Progenitor cell of endocrine pancreas (in vitro differentiated cells): ENCODE measurements at regions not wholly inside any gene's neighbourhood (a gene's known extent, or its start where the extent isn't known, plus 50 kb on each side); places are given as distances from the start of the nearest gene placed in this dataset.

Experiments used
- DNase-seq: peaks from one replicate; pipeline ENCODE4 v3.0.0; 2021; ENCODE audit warnings: low spot score; ENCODE audit not compliant: unreplicated experiment
- H3K27ac Mint-ChIP-seq: 2 replicates; pipeline ENCODE4 v1.8.0; 2021; ENCODE audit warnings: mild to moderate bottlenecking, moderate library complexity, mixed read lengths
- H3K27me3 Mint-ChIP-seq: 2 replicates; pipeline ENCODE4 v1.8.0; 2021; ENCODE audit warnings: mixed read lengths
- H3K36me3 Mint-ChIP-seq: 2 replicates; pipeline ENCODE4 v1.8.0; 2022; ENCODE audit warnings: mixed read lengths; ENCODE audit not compliant: insufficient read depth
- H3K4me1 Mint-ChIP-seq: 2 replicates; pipeline ENCODE4 v1.8.0; 2021; ENCODE audit warnings: low read depth, mixed read lengths
- H3K4me3 Mint-ChIP-seq: 2 replicates; pipeline ENCODE4 v1.8.0; 2021; ENCODE audit warnings: low read depth, mild to moderate bottlenecking, moderate library complexity, mixed read lengths
- H3K9me3 Mint-ChIP-seq: 2 replicates; pipeline ENCODE4 v1.8.0; 2021; ENCODE audit warnings: low read depth, mixed read lengths
- TF ChIP-seq, protein P1 (sequence below): fragments of 200-600 bp; sonication (generic); IDR thresholded peaks from one replicate; pipeline ENCODE4 v1.5.0; 2021; ENCODE audit warnings: antibody characterized with exemption, mild to moderate bottlenecking; ENCODE audit not compliant: unreplicated experiment

DNA sequence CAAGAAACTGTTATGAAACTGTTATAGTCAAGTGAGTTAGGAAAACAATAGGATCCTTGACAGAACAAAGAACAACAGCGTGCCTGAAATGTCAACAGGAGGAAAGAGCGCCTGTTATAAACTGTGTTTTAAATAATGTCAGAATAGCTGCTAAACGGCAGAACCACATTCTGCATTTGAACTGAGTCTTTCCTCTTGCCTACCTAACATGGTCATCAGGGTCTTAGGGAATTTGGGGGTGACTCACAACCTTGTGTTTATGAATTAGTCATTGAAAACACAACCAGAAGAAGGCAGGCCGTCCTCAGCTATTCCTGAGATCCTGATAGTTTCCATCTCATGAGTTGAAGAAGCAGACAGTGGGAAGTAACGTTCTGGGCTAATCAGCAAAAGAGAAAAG lies 222.0 kb upstream of the FN1 start:
- Mint-ChIP-seq H3K36me3 (no peaks in the 10 kb centered on the region), H3K9me3 (no peaks in the 10 kb centered on the region), H3K4me1 (peaks cover 24% of the 10 kb centered on the region), H3K4me3 (no peak overlapping the region), H3K27ac (peak overlapping the region; percentile 22), H3K27me3 (no peaks in the 10 kb centered on the region)
- TF ChIP-seq, protein P1, sequence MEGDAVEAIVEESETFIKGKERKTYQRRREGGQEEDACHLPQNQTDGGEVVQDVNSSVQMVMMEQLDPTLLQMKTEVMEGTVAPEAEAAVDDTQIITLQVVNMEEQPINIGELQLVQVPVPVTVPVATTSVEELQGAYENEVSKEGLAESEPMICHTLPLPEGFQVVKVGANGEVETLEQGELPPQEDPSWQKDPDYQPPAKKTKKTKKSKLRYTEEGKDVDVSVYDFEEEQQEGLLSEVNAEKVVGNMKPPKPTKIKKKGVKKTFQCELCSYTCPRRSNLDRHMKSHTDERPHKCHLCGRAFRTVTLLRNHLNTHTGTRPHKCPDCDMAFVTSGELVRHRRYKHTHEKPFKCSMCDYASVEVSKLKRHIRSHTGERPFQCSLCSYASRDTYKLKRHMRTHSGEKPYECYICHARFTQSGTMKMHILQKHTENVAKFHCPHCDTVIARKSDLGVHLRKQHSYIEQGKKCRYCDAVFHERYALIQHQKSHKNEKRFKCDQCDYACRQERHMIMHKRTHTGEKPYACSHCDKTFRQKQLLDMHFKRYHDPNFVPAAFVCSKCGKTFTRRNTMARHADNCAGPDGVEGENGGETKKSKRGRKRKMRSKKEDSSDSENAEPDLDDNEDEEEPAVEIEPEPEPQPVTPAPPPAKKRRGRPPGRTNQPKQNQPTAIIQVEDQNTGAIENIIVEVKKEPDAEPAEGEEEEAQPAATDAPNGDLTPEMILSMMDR: no peak
- DNase-seq: no peak

DNA sequence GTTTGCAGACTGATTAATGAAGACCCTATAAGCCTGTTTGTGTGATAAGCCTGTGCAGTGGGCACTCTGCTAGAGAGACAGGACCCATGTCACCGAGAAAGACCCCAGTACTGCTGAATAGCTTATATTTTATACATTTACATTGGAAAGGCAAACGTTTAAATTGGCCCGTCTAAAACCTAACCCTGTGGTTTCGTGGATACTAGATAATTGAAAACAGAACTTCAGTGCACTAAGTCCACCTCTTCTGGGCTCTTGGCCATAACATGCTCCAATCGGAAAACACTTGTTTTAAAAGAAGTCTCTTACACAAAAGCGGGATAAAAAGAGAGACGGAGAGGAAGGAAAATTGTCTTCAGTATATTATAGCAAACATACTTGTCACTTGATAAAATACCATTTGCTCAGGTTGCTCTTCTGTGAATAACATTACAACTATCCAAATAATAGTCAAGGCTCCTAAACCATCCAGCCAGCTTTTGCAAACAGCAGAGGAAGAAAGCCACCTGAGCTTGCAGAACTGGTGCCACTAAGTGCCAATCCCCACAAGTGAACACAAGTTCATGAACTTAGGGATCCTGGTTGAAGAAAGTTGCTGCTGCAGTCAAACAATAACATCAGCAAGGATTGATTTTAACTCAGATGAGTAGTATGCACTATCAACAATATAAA lies 218.4 kb upstream of the FN1 start:
- peaks cover 9% of the 10 kb centered on the region for H3K9me3 Mint-ChIP-seq

DNA sequence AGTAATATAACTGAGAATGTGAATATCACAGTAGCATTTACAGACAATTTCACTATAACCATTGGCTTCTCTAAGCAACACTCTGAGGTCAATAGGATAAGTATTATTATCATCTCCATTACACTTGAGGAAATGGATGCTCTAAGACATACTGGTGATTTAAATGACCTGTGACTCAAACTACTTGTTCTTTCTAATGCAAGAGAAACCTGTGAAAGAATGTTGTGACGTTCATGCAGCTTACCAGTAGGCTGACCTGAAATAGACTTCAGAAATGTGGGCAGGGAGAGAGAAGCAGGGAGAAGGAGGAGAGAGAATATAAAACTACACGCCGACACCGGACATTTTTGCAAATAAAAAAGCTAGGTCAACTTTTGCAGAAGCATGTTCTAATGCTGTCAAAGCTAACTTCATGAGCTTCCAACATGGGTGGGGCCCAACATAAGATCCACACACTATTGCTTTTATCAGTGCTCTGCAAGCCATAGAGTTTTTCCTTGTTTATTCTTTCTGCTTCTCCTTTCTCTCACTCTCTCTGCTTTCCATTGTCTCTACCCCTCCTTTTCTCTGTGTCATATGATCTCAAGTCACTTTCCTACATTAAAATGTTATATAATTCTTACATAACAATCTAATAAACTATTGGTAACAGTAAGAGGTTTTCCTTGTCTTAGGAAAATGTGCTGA lies 217.6 kb upstream of the FN1 start:
- H3K36me3 Mint-ChIP-seq: peaks cover 14% of the 10 kb centered on the region
- H3K27ac Mint-ChIP-seq: no peak overlapping the region
- TF ChIP-seq, protein P1: no peak
- no peak overlapping the region for H3K4me3 Mint-ChIP-seq
- H3K4me1 Mint-ChIP-seq: peaks cover 23% of the 10 kb centered on the region
- H3K27me3 Mint-ChIP-seq: no peaks in the 10 kb centered on the region
- DNase-seq: no peak
- peaks cover 9% of the 10 kb centered on the region for H3K9me3 Mint-ChIP-seq

More for the DNA sequence above, 218.4 kb upstream of the FN1 start:
- no peak for DNase-seq
- TF ChIP-seq, protein P1: no peak
- Mint-ChIP-seq H3K27me3 (no peaks in the 10 kb centered on the region), H3K36me3 (peaks cover 14% of the 10 kb centered on the region), H3K4me3 (no peak overlapping the region), H3K4me1 (peaks cover 24% of the 10 kb centered on the region), H3K27ac (peak overlapping the region; percentile 45)

DNA sequence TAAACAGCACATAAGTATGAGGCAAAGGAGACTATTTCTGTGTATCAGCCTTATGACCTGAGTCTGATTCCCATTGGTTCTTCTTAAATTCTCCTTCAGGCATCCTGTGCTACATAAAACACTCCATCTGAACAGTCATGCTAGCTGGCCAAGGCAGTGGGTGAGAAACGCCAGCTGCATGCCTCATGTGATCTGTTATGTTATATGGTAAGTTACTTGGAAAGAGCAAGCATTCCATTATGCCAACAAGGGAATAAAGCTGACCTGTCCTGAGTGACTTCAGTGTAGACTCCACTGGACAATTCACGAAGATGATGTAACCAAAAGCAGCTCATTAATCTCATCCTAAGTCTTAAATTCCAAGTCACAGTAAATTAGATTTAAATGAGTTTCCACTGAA lies 216.5 kb upstream of the FN1 start:
- H3K27ac Mint-ChIP-seq: no peak overlapping the region
- H3K9me3 Mint-ChIP-seq: peaks cover 9% of the 10 kb centered on the region
- H3K27me3 Mint-ChIP-seq: no peaks in the 10 kb centered on the region
- peaks cover 14% of the 10 kb centered on the region for H3K36me3 Mint-ChIP-seq
- no peak overlapping the region for H3K4me3 Mint-ChIP-seq
- peaks cover 16% of the 10 kb centered on the region for H3K4me1 Mint-ChIP-seq
- DNase-seq: no peak
- TF ChIP-seq, protein P1: no peak

DNA sequence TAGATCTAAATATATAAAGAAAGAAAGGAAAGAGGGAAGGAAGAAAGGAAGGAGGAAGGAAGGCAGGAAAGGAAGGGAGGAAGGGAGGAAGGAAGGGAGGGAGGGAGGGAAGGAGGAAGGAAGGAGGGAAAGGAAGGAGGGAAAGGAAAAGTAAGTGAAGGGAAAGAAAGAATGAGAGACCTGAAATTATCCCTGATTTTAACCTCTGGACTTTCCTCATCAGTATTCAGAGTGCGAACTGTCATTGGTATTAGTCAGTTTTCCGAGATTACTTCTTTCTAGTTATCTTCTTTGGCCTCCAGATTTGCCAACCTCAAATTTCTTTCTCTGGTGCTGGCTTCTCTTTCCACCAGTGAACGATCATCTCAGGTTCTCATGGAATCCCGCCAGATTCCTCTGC lies 215.5 kb upstream of the FN1 start:
- Mint-ChIP-seq H3K36me3 (peaks cover 14% of the 10 kb centered on the region), H3K27ac (no peak overlapping the region)
- TF ChIP-seq, protein P1: no peak

More for the DNA sequence above, 215.5 kb upstream of the FN1 start:
- peaks cover 14% of the 10 kb centered on the region for H3K4me1 Mint-ChIP-seq
- no peak overlapping the region for H3K4me3 Mint-ChIP-seq
- H3K9me3 Mint-ChIP-seq: peaks cover 9% of the 10 kb centered on the region
- no peaks in the 10 kb centered on the region for H3K27me3 Mint-ChIP-seq
- no peak for DNase-seq
